ENCODE measurements at regions not wholly inside any gene's neighbourhood (a gene's known extent, or its start where the extent isn't known, plus 50 kb on each side); places are given as distances from the start of the nearest gene placed in this dataset.

GRCh38 chr9:31013371-31013770, 1371.1 kb upstream of the ACO1 start:
- no peak overlapping the region for H3K27ac ChIP-seq
- no peak for TF ChIP-seq POLR2A (IDR thresholded peaks at IDR 0.05)
- TF ChIP-seq CTCF (IDR thresholded peaks at IDR 0.05) = no peak
- H3K4me3 ChIP-seq = no peak overlapping the region
- no peak for DNase-seq
- H3K9me3 ChIP-seq = no peaks in the 10 kb centered on the region
- ATAC-seq = no peak
- intact Hi-C loops (cut with DNase I) = no loop called here
- H3K27me3 ChIP-seq = no peaks in the 10 kb centered on the region
- no peaks in the 10 kb centered on the region for H3K4me1 ChIP-seq
- H3K36me3 ChIP-seq = no peaks in the 10 kb centered on the region

GRCh38 chr9:31023847-31024246, 1360.6 kb upstream of the ACO1 start:
- no peak for ATAC-seq
- no peak for DNase-seq
- WGBS (ENCODE audit: insufficient coverage, low coverage, low lambda C conversion rate, missing lambda C conversion rate) = 54% methylated on average over 3 of the region's 3 CpGs

GRCh38 chr9:31027678-31028077, 1356.8 kb upstream of the ACO1 start:
- ATAC-seq (no peak), DNase-seq (no peak)
- Histone ChIP-seq H3K27ac (no peak overlapping the region), H3K4me3 (no peak overlapping the region), H3K9me3 (no peaks in the 10 kb centered on the region), H3K36me3 (no peaks in the 10 kb centered on the region), H3K4me1 (no peaks in the 10 kb centered on the region), H3K27me3 (no peaks in the 10 kb centered on the region)
- TF ChIP-seq CTCF (IDR thresholded peaks at IDR 0.05) (no peak), POLR2A (IDR thresholded peaks at IDR 0.05) (no peak)
- 6% methylated on average over 1 of the region's 1 CpG for WGBS (ENCODE audit: insufficient coverage, low coverage, low lambda C conversion rate, missing lambda C conversion rate)
- intact Hi-C loops (cut with DNase I) = no loop called here

More at GRCh38 chr9:31023847-31024246, 1360.6 kb upstream of the ACO1 start:
- Histone ChIP-seq H3K9me3 (no peaks in the 10 kb centered on the region), H3K36me3 (no peaks in the 10 kb centered on the region), H3K27me3 (no peaks in the 10 kb centered on the region), H3K4me1 (no peaks in the 10 kb centered on the region), H3K4me3 (no peak overlapping the region), H3K27ac (no peak overlapping the region)
- TF ChIP-seq POLR2A (IDR thresholded peaks at IDR 0.05) = no peak
- no peak for TF ChIP-seq CTCF (IDR thresholded peaks at IDR 0.05)
- intact Hi-C loops (cut with DNase I) = no loop called here

GRCh38 chr9:31028137-31028536, 1356.3 kb upstream of the ACO1 start:
- Histone ChIP-seq H3K9me3 (no peaks in the 10 kb centered on the region), H3K27me3 (no peaks in the 10 kb centered on the region), H3K36me3 (no peaks in the 10 kb centered on the region), H3K4me1 (no peaks in the 10 kb centered on the region), H3K4me3 (no peak overlapping the region), H3K27ac (no peak overlapping the region)
- WGBS (ENCODE audit: insufficient coverage, low coverage, low lambda C conversion rate, missing lambda C conversion rate) = 80% methylated on average over 8 of the region's 8 CpGs
- intact Hi-C loops (cut with DNase I) = no loop called here
- ATAC-seq (no peak), DNase-seq (no peak)
- TF ChIP-seq CTCF (IDR thresholded peaks at IDR 0.05) = no peak
- TF ChIP-seq POLR2A (IDR thresholded peaks at IDR 0.05) = no peak

- no peak for ATAC-seq
- 13% methylated on average over 6 of the region's 6 CpGs for WGBS (ENCODE audit: insufficient coverage, low coverage, low lambda C conversion rate, missing lambda C conversion rate)
Measured at GRCh38 chr9:31030741-31031202, 1353.7 kb upstream of the ACO1 start.

More at GRCh38 chr9:31030741-31031202, 1353.7 kb upstream of the ACO1 start:
- TF ChIP-seq CTCF (IDR thresholded peaks at IDR 0.05) (no peak), POLR2A (IDR thresholded peaks at IDR 0.05) (no peak)
- no peak overlapping the region for H3K4me3 ChIP-seq
- H3K36me3 ChIP-seq = no peaks in the 10 kb centered on the region
- H3K4me1 ChIP-seq = no peaks in the 10 kb centered on the region
- no peak overlapping the region for H3K27ac ChIP-seq
- H3K27me3 ChIP-seq = no peaks in the 10 kb centered on the region
- no peaks in the 10 kb centered on the region for H3K9me3 ChIP-seq
- no peak for DNase-seq
- intact Hi-C loops (cut with DNase I) = no loop called here

All from right lobe of liver (tissue), 6 donors.